HL-60 (cell line): ENCODE measurements at regions not wholly inside any gene's neighbourhood (a gene's known extent, or its start where the extent isn't known, plus 50 kb on each side); places are given as distances from the start of the nearest gene placed in this dataset.

Experiments used
- CTCF ChIP-seq: IDR thresholded peaks from one replicate; pipeline ENCODE4 v1.5.1; 2011; ENCODE audit warnings: low read length, control low read depth, inconsistent platforms; ENCODE audit not compliant: insufficient read depth
- SPI1 ChIP-seq: IDR thresholded peaks from 2 replicates; pipeline ENCODE4 v1.6.1; 2012; ENCODE audit warnings: low read depth, mild to moderate bottlenecking, borderline replicate concordance

- TF ChIP-seq SPI1 (no peak), CTCF (no peak)
These were observed 184.0 kb upstream of the CNTN6 start for GRCh38 chr3:908839-909238.
